HG03039 (cell line): ENCODE measurements at regions not wholly inside any gene's neighbourhood (a gene's known extent, or its start where the extent isn't known, plus 50 kb on each side); places are given as distances from the start of the nearest gene placed in this dataset.
"Not testable (repeated sequence)": the region's sequence is repeated elsewhere in the genome, so short reads cannot be mapped to it uniquely, and the experiment has no call there.

Source experiments
- ATAC-seq: cut with Tn5 transposase; IDR thresholded peaks from one replicate; pipeline ENCODE4 v1.9.1; 2021; ENCODE audit warnings: mild to moderate bottlenecking, moderate library complexity; ENCODE audit not compliant: unreplicated experiment

- ATAC-seq, result no peak
Observed at GRCh38 chr5:82447913-82448312, 169.8 kb upstream of the RPS23 start.

GRCh38 chr5:82446809-82447208, 168.7 kb upstream of the RPS23 start:
- no peak for ATAC-seq

- ATAC-seq, result no peak
Observed at GRCh38 chr5:82445726-82446335, 167.7 kb upstream of the RPS23 start.

GRCh38 chr5:82439750-82440445, 161.7 kb upstream of the RPS23 start:
- ATAC-seq, result no peak

GRCh38 chr5:82437565-82437964, 159.4 kb upstream of the RPS23 start:
- not testable (repeated sequence) for ATAC-seq

- ATAC-seq, result no peak
Observed at GRCh38 chr5:82436291-82436690, 158.1 kb upstream of the RPS23 start.

GRCh38 chr5:82434696-82435660, 156.8 kb upstream of the RPS23 start:
- not testable (repeated sequence) for ATAC-seq

GRCh38 chr5:82426464-82427154, 148.5 kb upstream of the RPS23 start:
- no peak for ATAC-seq

- no peak for ATAC-seq
Observed at GRCh38 chr5:82425591-82425990, 147.4 kb upstream of the RPS23 start.

GRCh38 chr5:82424211-82424610, 146.1 kb upstream of the RPS23 start:
- no peak for ATAC-seq

- no peak for ATAC-seq
Observed at GRCh38 chr5:82422751-82423181, 144.6 kb upstream of the RPS23 start.

- ATAC-seq, result no peak
Observed at GRCh38 chr5:82422001-82422740, 144.0 kb upstream of the RPS23 start.

GRCh38 chr5:82421119-82421518, 143.0 kb upstream of the RPS23 start:
- ATAC-seq, result no peak

- ATAC-seq, result not testable (repeated sequence)
Observed at GRCh38 chr5:82420524-82420923, 142.4 kb upstream of the RPS23 start.

GRCh38 chr5:82419559-82420332, 141.6 kb upstream of the RPS23 start:
- no peak for ATAC-seq

- no peak for ATAC-seq
Observed at GRCh38 chr5:82418608-82418950, 140.4 kb upstream of the RPS23 start.

- no peak for ATAC-seq
Observed at GRCh38 chr5:82417776-82418607, 139.8 kb upstream of the RPS23 start.

- ATAC-seq, result no peak
Observed at GRCh38 chr5:82416512-82416911, 138.4 kb upstream of the RPS23 start.

GRCh38 chr5:82414041-82414388, 135.9 kb upstream of the RPS23 start:
- no peak for ATAC-seq
